CD4-positive, alpha-beta T cell (primary cell): ENCODE measurements at regions not wholly inside any gene's neighbourhood (a gene's known extent, or its start where the extent isn't known, plus 50 kb on each side); places are given as distances from the start of the nearest gene placed in this dataset.

ENCODE experiments used
- ATAC-seq: fragments of 200-7000 bp; cut with Tn5 transposase; one replicate; pipeline ENCODE4 v1.10.0; 2022; ENCODE audit warnings: mild to moderate bottlenecking; ENCODE audit not compliant: poor library complexity
- CTCF ChIA-PET: fragments of 350-600 bp; sonication (Branson Sonifier 250); formaldehyde crosslinking; loops from one replicate; lab custom pipeline; 2021; ENCODE audit warnings: antibody characterized with exemption, inconsistent platforms; lab: Charles Lee
- POLR2A ChIA-PET: fragments of 350-600 bp; sonication (Branson Sonifier 250); formaldehyde crosslinking; loops from one replicate; lab custom pipeline; 2021; ENCODE audit warnings: antibody characterized with exemption, inconsistent platforms; lab: Charles Lee
- DNase-seq, 14 experiments: peaks; one replicate each; pipeline ENCODE4 v3.0.0-alpha.2; 2013 to 2020; ENCODE audit warnings: mixed read lengths in 2 of 14
- H3K27ac ChIP-seq, 2 donors: one replicate each; pipeline versions ENCODE4 v1.5.1 to v1.7.0; 2013; ENCODE audit warnings: low read length in 2 of 2, low read depth in 1 of 2, mild to moderate bottlenecking in 1 of 2
- H3K27me3 ChIP-seq, 2 experiments: 1 replicate in 1 of 2; 2 replicates in 1 of 2; pipeline versions ENCODE4 v1.6.1 to v1.7.0; 2013; ENCODE audit warnings: low read length in 2 of 2, control low read depth in 1 of 2, mild to moderate bottlenecking in 1 of 2, moderate library complexity in 1 of 2; ENCODE audit not compliant: insufficient read depth in 2 of 2, control insufficient read depth in 1 of 2
- H3K36me3 ChIP-seq: one replicate; pipeline ENCODE4 v1.6.1; 2013; ENCODE audit warnings: low read length, control low read depth; ENCODE audit not compliant: insufficient read depth
- H3K4me1 ChIP-seq: one replicate; pipeline ENCODE4 v1.6.1; 2013; ENCODE audit warnings: low read length, control low read depth; ENCODE audit not compliant: insufficient read depth
- H3K4me3 ChIP-seq: one replicate; pipeline ENCODE4 v1.5.1; 2013; ENCODE audit warnings: mild to moderate bottlenecking, low read length, moderate library complexity
- H3K9me3 ChIP-seq, 2 experiments: 1 replicate in 1 of 2; 2 replicates in 1 of 2; pipeline versions ENCODE4 v1.6.1 to v1.7.0; 2013; ENCODE audit warnings: low read length in 2 of 2, mild to moderate bottlenecking in 2 of 2, control low read depth in 1 of 2, moderate library complexity in 1 of 2; ENCODE audit not compliant: control insufficient read depth in 1 of 2, insufficient read depth in 1 of 2
- H3K27ac Mint-ChIP-seq: one replicate; pipeline ENCODE4 v1.8.0; 2020; ENCODE audit warnings: mixed read lengths
- H3K27me3 Mint-ChIP-seq: one replicate; pipeline ENCODE4 v1.8.0; 2021; ENCODE audit warnings: mixed read lengths
- H3K36me3 Mint-ChIP-seq: one replicate; pipeline ENCODE4 v1.8.0; 2021; ENCODE audit warnings: low read depth, mixed read lengths
- H3K4me1 Mint-ChIP-seq: one replicate; pipeline ENCODE4 v1.8.0; 2021; ENCODE audit warnings: low read depth, mixed read lengths
- H3K4me3 Mint-ChIP-seq: one replicate; pipeline ENCODE4 v1.8.0; 2020; ENCODE audit warnings: mild to moderate bottlenecking, mixed read lengths
- H3K9me3 Mint-ChIP-seq: one replicate; pipeline ENCODE4 v1.8.0; 2020; ENCODE audit warnings: mixed read lengths
- CTCF ChIP-seq: fragments of 200-600 bp; IDR thresholded peaks from one replicate; pipeline ENCODE4 v1.8.0; 2022; ENCODE audit warnings: antibody characterized with exemption, mild to moderate bottlenecking
- intact Hi-C, 2 experiments: fragments of 100-400 bp; cut with DNase I in 1 of 2; cut with micrococcal nuclease in 1 of 2; formaldehyde crosslinking; loops; one replicate each; pipeline versions ENCODE4 v1.15.1 to v1.9.0; 2023 to 2025; cut with DNase I, micrococcal nuclease

- no peak for TF ChIP-seq CTCF
- Mint-ChIP-seq H3K36me3 (no peaks in the 10 kb centered on the region), H3K4me1 (no peaks in the 10 kb centered on the region), H3K9me3 (peaks cover 2% of the 10 kb centered on the region), H3K27ac (no peak overlapping the region), H3K4me3 (no peak overlapping the region), H3K27me3 (peaks cover 21% of the 10 kb centered on the region)
- ChIA-PET CTCF (no interaction called here), POLR2A (no interaction called here)
- H3K27me3 ChIP-seq: no peaks in the 10 kb centered on the region
- H3K4me3 ChIP-seq: no peak overlapping the region
- ATAC-seq (no peak), DNase-seq (no peak)
- no peak overlapping the region for H3K27ac ChIP-seq
- H3K9me3 ChIP-seq: peaks cover 0 to 5% of the 10 kb centered on the region in 2 experiments
- intact Hi-C loops: loop anchor here in 1 of 2 experiments (10.0 kb wide), 1 partner anchor 48 kb away; no protein-coding TSS in a partner anchor
- no peaks in the 10 kb centered on the region for H3K36me3 ChIP-seq
- H3K4me1 ChIP-seq: no peaks in the 10 kb centered on the region
These were observed 294.6 kb downstream of the SNAPC1 start for GRCh38 chr14:62056789-62057188.

DNA sequence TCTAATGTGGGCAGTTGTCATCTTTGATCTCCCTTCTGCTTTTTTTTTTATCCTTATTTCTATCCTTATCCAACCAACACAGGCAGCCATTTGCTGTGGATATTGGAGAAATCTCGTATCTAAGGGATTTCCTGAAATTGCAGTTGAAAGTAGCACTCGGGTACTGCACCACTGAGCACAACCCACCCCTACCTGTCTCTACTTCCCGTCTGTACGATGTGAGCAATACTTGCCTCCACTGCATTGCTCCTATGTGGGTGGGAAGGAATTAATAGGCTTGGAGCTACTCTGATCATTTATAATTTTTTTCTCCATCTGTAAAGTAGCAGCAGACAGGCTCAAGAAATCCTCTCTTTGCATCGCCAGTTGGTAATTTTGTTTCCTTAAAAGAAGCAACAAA is 300.4 kb downstream of the SNAPC1 start:
- Mint-ChIP-seq H3K27me3 (peaks cover 19% of the 10 kb centered on the region), H3K4me3 (no peak overlapping the region), H3K4me1 (no peaks in the 10 kb centered on the region), H3K36me3 (no peaks in the 10 kb centered on the region), H3K27ac (no peak overlapping the region), H3K9me3 (no peaks in the 10 kb centered on the region)
- intact Hi-C loops: no loop called here
- Histone ChIP-seq H3K27me3 (peaks cover 0 to 16% of the 10 kb centered on the region in 2 experiments), H3K36me3 (no peaks in the 10 kb centered on the region), H3K27ac (no peak overlapping the region), H3K4me3 (no peak overlapping the region), H3K4me1 (no peaks in the 10 kb centered on the region), H3K9me3 (no peaks in the 10 kb centered on the region)
- DNase-seq (no peak), ATAC-seq (no peak)
- ChIA-PET POLR2A (no interaction called here), CTCF (no interaction called here)
- TF ChIP-seq CTCF: no peak

GRCh38 chr14:62064751-62065323 is 302.6 kb downstream of the SNAPC1 start:
- no peaks in the 10 kb centered on the region for H3K9me3 ChIP-seq
- ATAC-seq (no peak), DNase-seq (no peak)
- H3K4me3 ChIP-seq: no peak overlapping the region
- no peak overlapping the region for H3K27ac ChIP-seq
- Mint-ChIP-seq H3K27ac (no peak overlapping the region), H3K4me1 (no peaks in the 10 kb centered on the region), H3K36me3 (no peaks in the 10 kb centered on the region), H3K9me3 (no peaks in the 10 kb centered on the region), H3K27me3 (peaks cover 19% of the 10 kb centered on the region), H3K4me3 (no peak overlapping the region)
- POLR2A ChIA-PET: no interaction called here
- peaks cover 0 to 16% of the 10 kb centered on the region in 2 experiments for H3K27me3 ChIP-seq
- no peaks in the 10 kb centered on the region for H3K4me1 ChIP-seq
- TF ChIP-seq CTCF: no peak
- H3K36me3 ChIP-seq: no peaks in the 10 kb centered on the region
- CTCF ChIA-PET: no interaction called here
- intact Hi-C loops: no loop called here
